ENCODE measurements at regions not wholly inside any gene's neighbourhood (a gene's known extent, or its start where the extent isn't known, plus 50 kb on each side); places are given as distances from the start of the nearest gene placed in this dataset.

- TF ChIP-seq CTCF (IDR thresholded peaks at IDR 0.05; ENCODE audit: low read depth, low read length) (no peak), EZH2phosphoT487 (IDR thresholded peaks at IDR 0.05; ENCODE audit: low read depth) (no peak)
Measured at GRCh38 chr5:7995688-7996294, 126.8 kb downstream of the MTRR start.
